Lower leg skin (tissue), 4 donors: ENCODE measurements at regions not wholly inside any gene's neighbourhood (a gene's known extent, or its start where the extent isn't known, plus 50 kb on each side); places are given as distances from the start of the nearest gene placed in this dataset.

Experiments used
- DNase-seq, 2 donors: peaks; one replicate each; pipeline ENCODE4 v3.0.0-alpha.2; 2019; ENCODE audit warnings: low spot score in 2 of 2
- H3K4me3 ChIP-seq: fragments of 200-600 bp; sonication (generic); 2 replicates; pipeline ENCODE4 v1.5.1; 2017; ENCODE audit warnings: mild to moderate bottlenecking, low read depth; ENCODE audit not compliant: poor library complexity, severe bottlenecking
- POLR2A ChIP-seq, 2 donors: fragments of 450-650 bp; IDR thresholded peaks; one replicate each; pipeline ENCODE4 v1.6.1; 2016 to 2017; ENCODE audit warnings: antibody characterized with exemption in 2 of 2, mild to moderate bottlenecking in 1 of 2, moderate library complexity in 1 of 2
- WGBS, 2 donors: methylation state at CpG; one replicate each; pipeline ENCODE4 v1.1.5; 2018; 5-methylcytosine and 5-hydroxymethylcytosine counted together
- intact Hi-C: fragments of 100-400 bp; cut with DNase I; formaldehyde crosslinking; loops from one replicate; pipeline ENCODE4 v1.15.0; 2023; ENCODE audit warnings: low total_unique reads
- TF ChIP-seq, protein P1 (sequence below), 3 donors: fragments of 450-650 bp; IDR thresholded peaks; one replicate each; pipeline ENCODE4 v1.5.1; 2016; ENCODE audit warnings: antibody characterized with exemption in 3 of 3, mild to moderate bottlenecking in 3 of 3, moderate library complexity in 2 of 3

DNA sequence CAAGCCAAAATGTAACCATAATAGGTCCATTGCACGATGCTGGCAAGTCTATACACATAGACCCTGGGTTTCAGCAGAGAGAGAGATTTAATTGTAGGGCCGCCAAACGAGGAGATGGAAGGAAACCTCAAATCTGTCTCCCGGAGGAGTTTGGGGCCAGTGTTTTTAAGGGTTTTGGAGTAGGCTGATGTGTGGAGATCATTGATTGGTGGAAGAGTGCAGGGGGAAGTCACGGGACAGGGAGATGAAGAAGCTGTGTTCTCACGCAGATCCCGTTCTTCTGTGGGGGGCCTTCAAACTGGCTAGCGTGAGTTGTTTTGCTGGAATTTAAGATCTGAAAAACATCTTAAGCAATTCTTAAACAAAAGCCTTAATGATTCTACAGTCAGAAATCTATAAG, 84.8 kb downstream of the KATNIP start:
- 79 to 91% methylated on average over 8 of the region's 8 CpGs for WGBS, 2 donors
- DNase-seq = no peak
- intact Hi-C loops = no loop called here
- no peak overlapping the region for H3K4me3 ChIP-seq
- TF ChIP-seq, protein P1, sequence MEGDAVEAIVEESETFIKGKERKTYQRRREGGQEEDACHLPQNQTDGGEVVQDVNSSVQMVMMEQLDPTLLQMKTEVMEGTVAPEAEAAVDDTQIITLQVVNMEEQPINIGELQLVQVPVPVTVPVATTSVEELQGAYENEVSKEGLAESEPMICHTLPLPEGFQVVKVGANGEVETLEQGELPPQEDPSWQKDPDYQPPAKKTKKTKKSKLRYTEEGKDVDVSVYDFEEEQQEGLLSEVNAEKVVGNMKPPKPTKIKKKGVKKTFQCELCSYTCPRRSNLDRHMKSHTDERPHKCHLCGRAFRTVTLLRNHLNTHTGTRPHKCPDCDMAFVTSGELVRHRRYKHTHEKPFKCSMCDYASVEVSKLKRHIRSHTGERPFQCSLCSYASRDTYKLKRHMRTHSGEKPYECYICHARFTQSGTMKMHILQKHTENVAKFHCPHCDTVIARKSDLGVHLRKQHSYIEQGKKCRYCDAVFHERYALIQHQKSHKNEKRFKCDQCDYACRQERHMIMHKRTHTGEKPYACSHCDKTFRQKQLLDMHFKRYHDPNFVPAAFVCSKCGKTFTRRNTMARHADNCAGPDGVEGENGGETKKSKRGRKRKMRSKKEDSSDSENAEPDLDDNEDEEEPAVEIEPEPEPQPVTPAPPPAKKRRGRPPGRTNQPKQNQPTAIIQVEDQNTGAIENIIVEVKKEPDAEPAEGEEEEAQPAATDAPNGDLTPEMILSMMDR (IDR thresholded peaks at IDR 0.05) = no peak
- no peak for TF ChIP-seq POLR2A (IDR thresholded peaks at IDR 0.05)

DNA sequence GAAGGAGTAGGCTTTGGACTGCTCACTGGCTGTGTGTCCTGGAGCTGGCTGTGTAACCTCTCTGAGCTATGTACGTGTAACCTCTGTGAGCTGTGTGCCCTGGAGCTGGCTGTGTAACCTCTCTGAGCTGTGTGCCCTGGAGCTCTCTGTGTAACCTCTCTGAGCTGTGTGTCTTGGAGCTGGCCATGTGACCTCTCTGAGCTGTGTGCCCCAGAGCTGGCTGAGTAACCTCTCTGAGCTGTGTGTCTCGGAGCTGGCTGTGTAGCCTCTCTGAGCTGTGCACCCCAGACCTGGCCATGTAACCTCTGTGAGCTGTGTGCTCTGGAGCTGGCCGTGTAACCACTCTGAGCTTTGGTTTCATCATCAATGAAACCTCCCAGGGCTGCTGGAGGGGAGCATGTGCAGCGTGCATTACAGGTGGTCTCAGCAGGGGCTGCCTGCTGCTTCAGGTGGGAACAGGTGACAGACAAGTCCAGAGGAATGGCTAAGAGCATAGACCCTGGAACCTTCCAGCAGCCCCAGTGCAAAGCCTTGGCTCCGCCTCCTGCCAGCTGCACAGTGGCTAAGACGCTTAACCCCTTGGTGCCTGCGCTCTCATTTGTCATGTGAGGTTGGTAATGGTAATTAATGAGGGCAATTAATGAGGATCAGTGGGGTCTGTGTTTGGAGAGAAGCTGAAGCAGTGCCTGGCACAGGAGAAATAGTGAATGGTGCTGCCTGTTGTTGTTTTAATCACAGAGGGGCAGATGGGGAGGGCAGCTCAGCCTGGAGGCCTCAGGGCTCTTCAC, 86.7 kb downstream of the KATNIP start:
- H3K4me3 ChIP-seq = no peak overlapping the region
- intact Hi-C loops = no loop called here
- WGBS, 2 donors = 74 to 79% methylated on average over 6 to 7 of the region's 7 CpGs
- TF ChIP-seq, protein P1 (IDR thresholded peaks at IDR 0.05) = no peak
- no peak for TF ChIP-seq POLR2A (IDR thresholded peaks at IDR 0.05)
- DNase-seq = no peak

DNA sequence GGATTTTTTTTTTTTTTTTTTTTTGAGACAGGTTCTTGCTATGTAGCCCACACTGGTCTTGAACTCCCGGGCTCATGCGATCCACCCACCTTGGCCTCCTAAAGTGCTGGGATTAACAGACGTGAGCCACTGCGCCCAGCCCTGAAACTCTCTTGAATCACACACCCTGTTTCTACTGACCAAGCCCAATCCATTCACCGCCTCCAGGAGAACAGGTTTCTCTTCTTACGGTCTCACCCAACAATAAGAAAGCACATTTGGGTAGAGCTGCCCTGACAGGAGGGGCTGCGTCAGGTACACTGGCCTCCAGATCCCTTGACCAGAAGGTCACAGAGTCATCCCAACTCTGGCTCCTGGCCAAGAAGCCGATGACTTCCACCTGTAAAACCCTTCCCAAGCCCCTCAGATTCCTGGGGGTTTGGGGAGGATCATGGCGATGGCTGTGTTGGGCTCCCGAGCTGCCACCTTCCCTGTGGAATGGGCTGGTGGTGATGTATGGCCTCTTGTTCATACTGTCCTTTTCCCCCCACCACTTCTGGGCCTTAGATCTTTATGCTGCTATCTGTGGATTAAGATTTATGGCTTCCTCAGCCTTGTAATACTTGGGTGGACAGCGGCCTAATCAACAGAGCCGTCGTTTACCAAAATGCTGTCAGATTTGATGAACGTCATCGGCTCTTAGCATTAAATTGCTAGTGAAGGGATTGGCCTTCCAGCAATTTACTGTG, 89.1 kb downstream of the KATNIP start:
- no peak for TF ChIP-seq POLR2A (IDR thresholded peaks at IDR 0.05)
- TF ChIP-seq, protein P1 (IDR thresholded peaks at IDR 0.05) = no peak
- no peak overlapping the region for H3K4me3 ChIP-seq
- 51 to 55% methylated on average over 15 of the region's 15 CpGs for whole genome bisulfite sequencing, 2 donors
- intact Hi-C loops = no loop called here
- peak in 1 of 2 donors; percentile 32 for DNase-seq

DNA sequence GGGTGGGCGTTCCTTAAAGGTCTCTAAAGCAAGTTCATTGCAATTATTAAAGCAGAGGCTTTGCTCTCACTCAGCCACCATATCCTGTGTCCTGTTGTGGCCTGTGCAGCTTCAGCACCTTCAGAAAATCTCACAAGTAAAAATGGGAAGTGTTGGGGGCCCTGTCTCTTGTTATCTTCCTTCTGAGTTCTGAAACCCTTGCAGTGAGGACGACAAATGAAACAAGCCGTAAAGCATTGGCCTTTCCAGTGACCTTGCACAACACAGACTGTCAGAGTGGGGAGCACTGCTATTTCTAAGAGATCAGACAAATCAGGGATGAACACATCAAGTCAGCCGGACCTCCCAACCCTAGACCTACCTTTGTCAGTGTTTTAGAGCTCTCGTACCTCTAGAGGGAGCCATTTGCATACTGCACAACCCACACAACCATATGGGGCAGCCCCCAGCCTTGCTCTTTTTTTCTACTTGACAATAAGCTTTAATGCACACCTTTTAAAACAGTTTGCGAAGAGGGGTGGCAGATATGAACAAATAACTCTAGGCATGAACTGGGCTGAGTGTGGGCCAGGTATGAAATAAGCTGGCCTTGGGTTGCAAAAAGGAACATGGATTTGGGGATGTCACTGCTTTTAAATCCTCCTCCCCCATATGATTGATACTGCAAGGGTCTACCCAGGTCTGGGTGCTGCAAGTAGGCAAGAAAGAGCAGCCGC, 89.8 kb downstream of the KATNIP start:
- no peak for DNase-seq
- intact Hi-C loops = no loop called here
- TF ChIP-seq, protein P1 (IDR thresholded peaks at IDR 0.05) = no peak
- TF ChIP-seq POLR2A (IDR thresholded peaks at IDR 0.05) = no peak
- 53 to 58% methylated on average over 7 of the region's 7 CpGs for WGBS, 2 donors
- no peak overlapping the region for H3K4me3 ChIP-seq

DNA sequence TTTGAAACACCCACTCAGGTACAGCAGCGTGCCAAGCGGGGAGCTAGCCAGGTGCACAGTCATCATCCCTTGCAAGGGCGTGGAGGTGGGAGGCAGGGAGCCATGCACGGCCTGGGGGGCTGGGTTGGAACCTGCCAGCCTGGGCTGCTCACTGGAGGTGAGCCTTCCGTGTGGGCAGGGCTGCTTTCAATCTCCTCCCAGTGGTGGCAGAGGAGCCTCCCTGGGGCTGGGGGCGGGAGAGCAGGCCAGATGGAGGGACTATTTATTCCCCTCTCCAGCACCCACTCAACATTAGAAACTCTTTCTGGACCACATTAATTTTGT, 90.3 kb downstream of the KATNIP start:
- no peak overlapping the region for H3K4me3 ChIP-seq
- intact Hi-C loops = no loop called here
- WGBS, 2 donors = 57 to 64% methylated on average over 4 to 6 of the region's 6 CpGs
- peak in 1 of 2 donors; percentile 32 for DNase-seq
- TF ChIP-seq POLR2A (IDR thresholded peaks at IDR 0.05) = no peak
- TF ChIP-seq, protein P1 (IDR thresholded peaks at IDR 0.05) = no peak
